PC-3 (cell line): ENCODE measurements at regions not wholly inside any gene's neighbourhood (a gene's known extent, or its start where the extent isn't known, plus 50 kb on each side); places are given as distances from the start of the nearest gene placed in this dataset.

Experiments used
- CTCF ChIP-seq: fragments of 300-600 bp; sonication (generic); conservative IDR thresholded peaks from 2 replicates; pipeline ENCODE4 v1.5.1; 2017; ENCODE audit warnings: antibody characterized with exemption, low read depth, mild to moderate bottlenecking, low read length
- EZH2 ChIP-seq: fragments of 300-600 bp; sonication (generic); IDR thresholded peaks from one replicate; pipeline ENCODE4 v1.6.1; 2017; ENCODE audit warnings: antibody characterized with exemption, mild to moderate bottlenecking, low read length; ENCODE audit not compliant: unreplicated experiment
- EZH2phosphoT487 ChIP-seq: fragments of 300-600 bp; sonication (generic); IDR thresholded peaks from 2 replicates; pipeline ENCODE4 v1.6.1; 2018; ENCODE audit warnings: mild to moderate bottlenecking, antibody characterized with exemption, low read length, borderline replicate concordance

- TF ChIP-seq CTCF, result no peak
- TF ChIP-seq EZH2, result no peak
- no peak for TF ChIP-seq EZH2phosphoT487
Measured at GRCh38 chr15:70302360-70302759, 204.6 kb upstream of the TLE3 start.
